Body of pancreas (tissue), 4 donors: ENCODE measurements at regions not wholly inside any gene's neighbourhood (a gene's known extent, or its start where the extent isn't known, plus 50 kb on each side); places are given as distances from the start of the nearest gene placed in this dataset.

Source experiments
- CTCF ChIP-seq, 7 experiments: fragments of 450-650 bp in 4 of 7; fragments of 200-600 bp in 3 of 7; sonication (generic) in 3 of 7; IDR thresholded peaks; one replicate each; pipeline ENCODE4 v1.5.1; 2016 to 2019; ENCODE audit warnings: antibody characterized with exemption in 7 of 7
- POLR2A ChIP-seq, 3 donors: fragments of 450-650 bp; IDR thresholded peaks; one replicate each; pipeline ENCODE4 v1.6.1; 2016; ENCODE audit warnings: antibody characterized with exemption in 3 of 3, mild to moderate bottlenecking in 2 of 3

GRCh38 chr9:16046713-16047112 is 493.9 kb downstream of the CCDC171 start:
- TF ChIP-seq CTCF (IDR thresholded peaks at IDR 0.05), result no peak
- TF ChIP-seq POLR2A (IDR thresholded peaks at IDR 0.05), result no peak
